Mesenchymal stem cell (in vitro differentiated cells and primary cell): ENCODE measurements at regions not wholly inside any gene's neighbourhood (a gene's known extent, or its start where the extent isn't known, plus 50 kb on each side); places are given as distances from the start of the nearest gene placed in this dataset.
A peak's percentile ranks its signal among the peaks of the same experiment; 100 is the strongest.
"Not testable (repeated sequence)": the region's sequence is repeated elsewhere in the genome, so short reads cannot be mapped to it uniquely, and the experiment has no call there.

Experiments
- DNase-seq: peaks from one replicate; pipeline ENCODE4 v3.0.0-alpha.2; 2013
- H2AFZ ChIP-seq: one replicate; pipeline ENCODE4 v1.6.1; 2013; ENCODE audit warnings: low read depth, mild to moderate bottlenecking, control low read depth, inconsistent platforms, low read length, moderate library complexity
- H2AK5ac ChIP-seq: 2 replicates; pipeline ENCODE4 v1.6.1; 2013; ENCODE audit warnings: low read length, moderate library complexity, mild to moderate bottlenecking, inconsistent platforms; ENCODE audit not compliant: severe bottlenecking
- H2BK120ac ChIP-seq: one replicate; pipeline ENCODE4 v1.6.1; 2013; ENCODE audit warnings: low read depth, mild to moderate bottlenecking, inconsistent platforms, low read length, moderate library complexity
- H2BK12ac ChIP-seq, 2 experiments: one replicate each; pipeline ENCODE4 v1.6.1; 2013; ENCODE audit warnings: inconsistent platforms in 2 of 2, low read length in 2 of 2, mild to moderate bottlenecking in 2 of 2, moderate library complexity in 2 of 2, control low read depth in 1 of 2
- H2BK15ac ChIP-seq: one replicate; pipeline ENCODE4 v1.6.1; 2013; ENCODE audit warnings: mild to moderate bottlenecking, low read depth, inconsistent platforms; ENCODE audit not compliant: poor library complexity, severe bottlenecking
- H2BK5ac ChIP-seq: 2 replicates; pipeline ENCODE4 v1.6.1; 2013; ENCODE audit warnings: low read depth, mild to moderate bottlenecking, low read length, control low read depth, inconsistent platforms; ENCODE audit not compliant: poor library complexity, severe bottlenecking
- H3K14ac ChIP-seq, 2 experiments: one replicate each; pipeline ENCODE4 v1.6.1; 2013; ENCODE audit warnings: inconsistent platforms in 2 of 2, low read length in 2 of 2, control low read depth in 1 of 2, mild to moderate bottlenecking in 1 of 2, moderate library complexity in 1 of 2
- H3K18ac ChIP-seq, 2 experiments: one replicate each; pipeline ENCODE4 v1.6.1; 2013; ENCODE audit warnings: inconsistent platforms in 2 of 2, low read length in 2 of 2, control low read depth in 1 of 2, low read depth in 1 of 2, mild to moderate bottlenecking in 1 of 2
- H3K23ac ChIP-seq, 2 experiments: one replicate each; pipeline ENCODE4 v1.6.1; 2013; ENCODE audit warnings: inconsistent platforms in 2 of 2, low read length in 2 of 2, mild to moderate bottlenecking in 2 of 2, moderate library complexity in 2 of 2, control low read depth in 1 of 2
- H3K27ac ChIP-seq: 2 replicates; pipeline ENCODE4 v1.5.1; 2013; ENCODE audit warnings: mild to moderate bottlenecking, moderate library complexity, low read length, control low read depth, inconsistent platforms; ENCODE audit not compliant: poor library complexity, severe bottlenecking
- H3K27me3 ChIP-seq, 2 experiments: 2 replicates each; pipeline versions ENCODE4 v1.6.1 to v1.7.0; 2013; ENCODE audit warnings: low read length in 2 of 2, mild to moderate bottlenecking in 2 of 2, moderate library complexity in 2 of 2, control low read depth in 1 of 2, inconsistent platforms in 1 of 2; ENCODE audit not compliant: control insufficient read depth in 1 of 2, insufficient read depth in 1 of 2
- H3K36me3 ChIP-seq, 2 experiments: 2 replicates each; pipeline versions ENCODE4 v1.6.1 to v1.7.0; 2013; ENCODE audit warnings: low read length in 2 of 2, control low read depth in 1 of 2, inconsistent platforms in 1 of 2, low read depth in 1 of 2, mild to moderate bottlenecking in 1 of 2; ENCODE audit not compliant: insufficient read depth in 2 of 2, control insufficient read depth in 1 of 2
- H3K4ac ChIP-seq, 2 experiments: one replicate each; pipeline ENCODE4 v1.6.1; 2013; ENCODE audit warnings: inconsistent platforms in 2 of 2, low read length in 2 of 2, mild to moderate bottlenecking in 2 of 2, moderate library complexity in 2 of 2, control low read depth in 1 of 2, low read depth in 1 of 2
- H3K4me1 ChIP-seq: 2 replicates; pipeline ENCODE4 v1.6.1; 2013; ENCODE audit warnings: low read depth, low read length, control low read depth; ENCODE audit not compliant: control insufficient read depth, insufficient read depth
- H3K4me2 ChIP-seq: 2 replicates; pipeline ENCODE4 v1.6.1; 2013; ENCODE audit warnings: low read length, mild to moderate bottlenecking, inconsistent platforms; ENCODE audit not compliant: poor library complexity, severe bottlenecking
- H3K4me3 ChIP-seq, 2 experiments: 2 replicates each; pipeline versions ENCODE4 v1.5.1 to v1.7.0; 2013; ENCODE audit warnings: low read length in 2 of 2, mild to moderate bottlenecking in 2 of 2, control low read depth in 1 of 2, low read depth in 1 of 2; ENCODE audit not compliant: insufficient read depth in 1 of 2
- H3K79me1 ChIP-seq: replicated peaks from 2 replicates; pipeline ENCODE4 v1.6.1; 2013; ENCODE audit warnings: mild to moderate bottlenecking, control low read depth, low read length, inconsistent platforms; ENCODE audit not compliant: poor library complexity, severe bottlenecking
- H3K9ac ChIP-seq: 2 replicates; pipeline ENCODE4 v1.7.0; 2013; ENCODE audit warnings: mild to moderate bottlenecking, low read length, moderate library complexity
- H3K9me3 ChIP-seq: 2 replicates; pipeline ENCODE4 v1.7.0; 2013; ENCODE audit warnings: mild to moderate bottlenecking, low read length; ENCODE audit not compliant: control insufficient read depth
- H4K8ac ChIP-seq: one replicate; pipeline ENCODE4 v1.6.1; 2013; ENCODE audit warnings: inconsistent platforms, mild to moderate bottlenecking, low read length, moderate library complexity
- H4K91ac ChIP-seq: one replicate; pipeline ENCODE4 v1.6.1; 2013; ENCODE audit warnings: mild to moderate bottlenecking, low read length, inconsistent platforms
- WGBS: methylation state at CpG from one replicate; pipeline ENCODE4 v1.1.7; 2013; ENCODE audit warnings: mixed read lengths; 5-methylcytosine and 5-hydroxymethylcytosine counted together

GRCh38 chr15:20297603-20298123, 243.9 kb downstream of the GOLGA6L6 start:
- not testable (repeated sequence) for H3K18ac ChIP-seq, H3K36me3 ChIP-seq, H3K27ac ChIP-seq, H3K4ac ChIP-seq, H2BK12ac ChIP-seq, H3K79me1 ChIP-seq, H2AFZ ChIP-seq, H2BK15ac ChIP-seq, DNase-seq, H3K27me3 ChIP-seq, H3K14ac ChIP-seq, H3K23ac ChIP-seq, H4K8ac ChIP-seq, H3K4me3 ChIP-seq, H2AK5ac ChIP-seq, H3K9ac ChIP-seq, H3K9me3 ChIP-seq, H3K4me1 ChIP-seq, H3K4me2 ChIP-seq, H2BK5ac ChIP-seq, H2BK120ac ChIP-seq, H4K91ac ChIP-seq
- 82% methylated on average over 1 of the region's 3 CpGs for WGBS

- H3K18ac ChIP-seq, H2BK15ac ChIP-seq, H2AK5ac ChIP-seq, H2BK120ac ChIP-seq, H3K23ac ChIP-seq, H2BK12ac ChIP-seq, H3K36me3 ChIP-seq, H2BK5ac ChIP-seq, H3K79me1 ChIP-seq, H3K27ac ChIP-seq, H3K27me3 ChIP-seq, H3K4me2 ChIP-seq, H3K9me3 ChIP-seq, H3K14ac ChIP-seq, H3K4ac ChIP-seq, H3K4me1 ChIP-seq, H3K9ac ChIP-seq, H4K91ac ChIP-seq, H3K4me3 ChIP-seq, H2AFZ ChIP-seq, DNase-seq, H4K8ac ChIP-seq: not testable (repeated sequence)
- 87% methylated on average over 2 of the region's 8 CpGs for WGBS
Observed at GRCh38 chr15:20296261-20296660, 245.3 kb downstream of the GOLGA6L6 start.

GRCh38 chr15:20295238-20295811, 246.3 kb downstream of the GOLGA6L6 start:
- Histone ChIP-seq H3K9ac (no peak overlapping the region), H3K4ac (no peak overlapping the region), H3K14ac (no peak overlapping the region), H3K27ac (no peak overlapping the region), H2AFZ (no peak overlapping the region), H3K36me3 (no peaks in the 10 kb centered on the region), H3K27me3 (no peaks in the 10 kb centered on the region), H2BK12ac (no peak overlapping the region), H3K4me3 (peak overlapping the region in 1 of 2 experiments; percentile 52), H2AK5ac (no peak overlapping the region), H2BK120ac (no peak overlapping the region), H3K4me1 (peaks cover 4% of the 10 kb centered on the region), H3K18ac (no peak overlapping the region), H2BK15ac (no peak overlapping the region), H3K79me1 (no peaks in the 10 kb centered on the region), H2BK5ac (no peak overlapping the region), H4K91ac (no peak overlapping the region), H3K4me2 (peak overlapping the region; percentile 13), H3K23ac (no peak overlapping the region), H4K8ac (no peak overlapping the region), H3K9me3 (no peaks in the 10 kb centered on the region)
- WGBS = 84% methylated on average over 43 of the region's 43 CpGs
- DNase-seq = no peak

GRCh38 chr15:20294651-20295237, 246.9 kb downstream of the GOLGA6L6 start:
- no peak for DNase-seq
- Histone ChIP-seq H2BK120ac (no peak overlapping the region), H3K9me3 (no peaks in the 10 kb centered on the region), H3K4ac (no peak overlapping the region), H3K4me3 (peak overlapping the region in 1 of 2 experiments; percentile 52), H3K27me3 (no peaks in the 10 kb centered on the region), H3K18ac (no peak overlapping the region), H4K8ac (no peak overlapping the region), H3K14ac (no peak overlapping the region), H2AFZ (no peak overlapping the region), H2BK12ac (no peak overlapping the region), H2BK5ac (no peak overlapping the region), H3K4me1 (peaks cover 4% of the 10 kb centered on the region), H3K9ac (no peak overlapping the region), H4K91ac (no peak overlapping the region), H2AK5ac (no peak overlapping the region), H3K79me1 (no peaks in the 10 kb centered on the region), H3K36me3 (no peaks in the 10 kb centered on the region), H3K27ac (no peak overlapping the region), H3K23ac (no peak overlapping the region), H3K4me2 (peak overlapping the region; percentile 70), H2BK15ac (no peak overlapping the region)
- WGBS = 71% methylated on average over 80 of the region's 80 CpGs
